ENCODE measurements at regions not wholly inside any gene's neighbourhood (a gene's known extent, or its start where the extent isn't known, plus 50 kb on each side); places are given as distances from the start of the nearest gene placed in this dataset.
A peak's percentile ranks its signal among the peaks of the same experiment; 100 is the strongest.

- no peaks in the 10 kb centered on the region for H3K36me3 Mint-ChIP-seq (ENCODE audit: low read depth)
- H3K4me1 Mint-ChIP-seq = peaks cover 9% of the 10 kb centered on the region
- H3K4me3 Mint-ChIP-seq = no peak overlapping the region
- no peak overlapping the region for H3K27ac Mint-ChIP-seq
- no peak for TF ChIP-seq CTCF (IDR thresholded peaks at IDR 0.05; ENCODE audit: unreplicated experiment in 3 of 3)
- no peaks in the 10 kb centered on the region for H3K27me3 Mint-ChIP-seq (ENCODE audit: low read depth)
- H3K9me3 Mint-ChIP-seq = peaks cover 12% of the 10 kb centered on the region
Measured at GRCh38 chr5:18141222-18141621, 507.0 kb downstream of the TAF11L14 start.

- Mint-ChIP-seq H3K27me3 (ENCODE audit: low read depth) (no peaks in the 10 kb centered on the region), H3K4me3 (no peak overlapping the region), H3K9me3 (peaks cover 12% of the 10 kb centered on the region), H3K36me3 (ENCODE audit: low read depth) (no peaks in the 10 kb centered on the region), H3K27ac (peak overlapping the region in 2 of 3 experiments; percentile 9 to 76), H3K4me1 (peaks cover 9% of the 10 kb centered on the region)
- no peak for TF ChIP-seq CTCF (IDR thresholded peaks at IDR 0.05; ENCODE audit: unreplicated experiment in 3 of 3)
Measured at GRCh38 chr5:18142831-18143230, 508.6 kb downstream of the TAF11L14 start.

GRCh38 chr5:18152671-18153070 is 518.4 kb downstream of the TAF11L14 start:
- no peaks in the 10 kb centered on the region for H3K36me3 Mint-ChIP-seq (ENCODE audit: low read depth)
- no peak overlapping the region for H3K27ac Mint-ChIP-seq
- H3K27me3 Mint-ChIP-seq (ENCODE audit: low read depth) = no peaks in the 10 kb centered on the region
- H3K4me3 Mint-ChIP-seq = no peak overlapping the region
- H3K4me1 Mint-ChIP-seq = no peaks in the 10 kb centered on the region
- no peak for TF ChIP-seq CTCF (IDR thresholded peaks at IDR 0.05; ENCODE audit: unreplicated experiment in 3 of 3)
- no peaks in the 10 kb centered on the region for H3K9me3 Mint-ChIP-seq

GRCh38 chr5:18158166-18158565 is 523.9 kb downstream of the TAF11L14 start:
- H3K9me3 Mint-ChIP-seq = peaks cover 13% of the 10 kb centered on the region
- H3K27ac Mint-ChIP-seq = no peak overlapping the region
- no peak for TF ChIP-seq CTCF (IDR thresholded peaks at IDR 0.05; ENCODE audit: unreplicated experiment in 3 of 3)
- H3K36me3 Mint-ChIP-seq (ENCODE audit: low read depth) = no peaks in the 10 kb centered on the region
- H3K27me3 Mint-ChIP-seq (ENCODE audit: low read depth) = no peaks in the 10 kb centered on the region
- no peaks in the 10 kb centered on the region for H3K4me1 Mint-ChIP-seq
- no peak overlapping the region for H3K4me3 Mint-ChIP-seq

GRCh38 chr5:18159331-18159730 is 525.1 kb downstream of the TAF11L14 start:
- TF ChIP-seq CTCF (IDR thresholded peaks at IDR 0.05; ENCODE audit: unreplicated experiment in 3 of 3) = no peak
- Mint-ChIP-seq H3K36me3 (ENCODE audit: low read depth) (no peaks in the 10 kb centered on the region), H3K27ac (no peak overlapping the region), H3K9me3 (peaks cover 19% of the 10 kb centered on the region), H3K4me3 (no peak overlapping the region), H3K4me1 (no peaks in the 10 kb centered on the region), H3K27me3 (ENCODE audit: low read depth) (no peaks in the 10 kb centered on the region)

- Mint-ChIP-seq H3K4me3 (no peak overlapping the region), H3K4me1 (no peaks in the 10 kb centered on the region), H3K27me3 (ENCODE audit: low read depth) (no peaks in the 10 kb centered on the region), H3K36me3 (ENCODE audit: low read depth) (no peaks in the 10 kb centered on the region), H3K9me3 (peaks cover 19% of the 10 kb centered on the region), H3K27ac (no peak overlapping the region)
- no peak for TF ChIP-seq CTCF (IDR thresholded peaks at IDR 0.05; ENCODE audit: unreplicated experiment in 3 of 3)
Measured at GRCh38 chr5:18171684-18172083, 537.4 kb downstream of the TAF11L14 start.
